ENCODE measurements at regions not wholly inside any gene's neighbourhood (a gene's known extent, or its start where the extent isn't known, plus 50 kb on each side); places are given as distances from the start of the nearest gene placed in this dataset.

DNA sequence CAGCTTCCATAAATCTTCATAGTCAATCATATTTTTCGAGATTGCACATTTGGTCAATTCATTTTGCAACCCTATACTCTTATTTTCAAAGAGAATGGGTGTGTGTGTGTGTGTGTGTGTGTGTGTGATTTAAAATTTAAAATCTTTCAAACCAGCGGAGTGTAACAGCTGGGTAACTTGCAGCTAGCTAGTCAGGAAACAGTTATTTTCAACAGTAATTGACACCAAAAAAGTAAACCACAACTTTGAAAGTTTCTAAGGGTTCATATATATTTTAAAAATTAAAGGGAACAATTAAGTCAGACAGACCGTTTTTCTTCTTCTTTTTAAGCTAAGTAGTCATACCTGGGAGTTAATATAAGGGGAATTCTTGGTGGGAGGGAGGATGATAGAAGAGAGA lies 57.0 kb downstream of the PRR18 start:
- TF ChIP-seq, protein P1, sequence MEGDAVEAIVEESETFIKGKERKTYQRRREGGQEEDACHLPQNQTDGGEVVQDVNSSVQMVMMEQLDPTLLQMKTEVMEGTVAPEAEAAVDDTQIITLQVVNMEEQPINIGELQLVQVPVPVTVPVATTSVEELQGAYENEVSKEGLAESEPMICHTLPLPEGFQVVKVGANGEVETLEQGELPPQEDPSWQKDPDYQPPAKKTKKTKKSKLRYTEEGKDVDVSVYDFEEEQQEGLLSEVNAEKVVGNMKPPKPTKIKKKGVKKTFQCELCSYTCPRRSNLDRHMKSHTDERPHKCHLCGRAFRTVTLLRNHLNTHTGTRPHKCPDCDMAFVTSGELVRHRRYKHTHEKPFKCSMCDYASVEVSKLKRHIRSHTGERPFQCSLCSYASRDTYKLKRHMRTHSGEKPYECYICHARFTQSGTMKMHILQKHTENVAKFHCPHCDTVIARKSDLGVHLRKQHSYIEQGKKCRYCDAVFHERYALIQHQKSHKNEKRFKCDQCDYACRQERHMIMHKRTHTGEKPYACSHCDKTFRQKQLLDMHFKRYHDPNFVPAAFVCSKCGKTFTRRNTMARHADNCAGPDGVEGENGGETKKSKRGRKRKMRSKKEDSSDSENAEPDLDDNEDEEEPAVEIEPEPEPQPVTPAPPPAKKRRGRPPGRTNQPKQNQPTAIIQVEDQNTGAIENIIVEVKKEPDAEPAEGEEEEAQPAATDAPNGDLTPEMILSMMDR (IDR thresholded peaks at IDR 0.05; ENCODE audit: low read depth, low read length, poor library complexity, severe bottlenecking), result no peak
- TF ChIP-seq EZH2phosphoT487 (IDR thresholded peaks at IDR 0.05; ENCODE audit: borderline replicate concordance, low read length), result no peak
